BJ (cell line): ENCODE measurements at regions not wholly inside any gene's neighbourhood (a gene's known extent, or its start where the extent isn't known, plus 50 kb on each side); places are given as distances from the start of the nearest gene placed in this dataset.

Source experiments
- CTCF ChIA-PET: fragments of 350-600 bp; formaldehyde crosslinking; extraction: SDS; loops from one replicate; lab custom pipeline; 2021; ENCODE audit warnings: antibody characterized with exemption, inconsistent platforms; lab: Yijun Ruan, JAX
- POLR2A ChIA-PET: fragments of 300-600 bp; sonication (Branson Sonifier 250); formaldehyde crosslinking; extraction: SDS; loops from one replicate; lab custom pipeline; 2021; ENCODE audit warnings: antibody characterized with exemption; lab: Charles Lee
- DNase-seq: peaks from one replicate; pipeline ENCODE4 v3.0.0-alpha.2; 2011; ENCODE audit warnings: low read depth
- H3K27me3 ChIP-seq: 2 replicates; pipeline ENCODE4 v1.6.0; 2011; ENCODE audit warnings: low read length; ENCODE audit not compliant: control insufficient read depth, insufficient read depth
- H3K36me3 ChIP-seq: 2 replicates; pipeline ENCODE4 v1.5.1; 2011; ENCODE audit warnings: low read length; ENCODE audit not compliant: control insufficient read depth, insufficient read depth
- H3K4me3 ChIP-seq: 2 replicates; pipeline ENCODE4 v1.5.1; 2011; ENCODE audit warnings: low read depth, mild to moderate bottlenecking, control low read depth, low read length
- TF ChIP-seq, protein P1 (sequence below): IDR thresholded peaks from 2 replicates; pipeline ENCODE4 v1.5.1; 2011; ENCODE audit warnings: low read depth, mild to moderate bottlenecking, control low read depth, inconsistent platforms, low read length, moderate library complexity; ENCODE audit not compliant: insufficient read depth

- H3K4me3 ChIP-seq = no peak overlapping the region
- no peaks in the 10 kb centered on the region for H3K36me3 ChIP-seq
- H3K27me3 ChIP-seq = no peaks in the 10 kb centered on the region
- TF ChIP-seq, protein P1, sequence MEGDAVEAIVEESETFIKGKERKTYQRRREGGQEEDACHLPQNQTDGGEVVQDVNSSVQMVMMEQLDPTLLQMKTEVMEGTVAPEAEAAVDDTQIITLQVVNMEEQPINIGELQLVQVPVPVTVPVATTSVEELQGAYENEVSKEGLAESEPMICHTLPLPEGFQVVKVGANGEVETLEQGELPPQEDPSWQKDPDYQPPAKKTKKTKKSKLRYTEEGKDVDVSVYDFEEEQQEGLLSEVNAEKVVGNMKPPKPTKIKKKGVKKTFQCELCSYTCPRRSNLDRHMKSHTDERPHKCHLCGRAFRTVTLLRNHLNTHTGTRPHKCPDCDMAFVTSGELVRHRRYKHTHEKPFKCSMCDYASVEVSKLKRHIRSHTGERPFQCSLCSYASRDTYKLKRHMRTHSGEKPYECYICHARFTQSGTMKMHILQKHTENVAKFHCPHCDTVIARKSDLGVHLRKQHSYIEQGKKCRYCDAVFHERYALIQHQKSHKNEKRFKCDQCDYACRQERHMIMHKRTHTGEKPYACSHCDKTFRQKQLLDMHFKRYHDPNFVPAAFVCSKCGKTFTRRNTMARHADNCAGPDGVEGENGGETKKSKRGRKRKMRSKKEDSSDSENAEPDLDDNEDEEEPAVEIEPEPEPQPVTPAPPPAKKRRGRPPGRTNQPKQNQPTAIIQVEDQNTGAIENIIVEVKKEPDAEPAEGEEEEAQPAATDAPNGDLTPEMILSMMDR = no peak
- DNase-seq = no peak
- POLR2A ChIA-PET = no interaction called here
- CTCF ChIA-PET = interaction anchor here (0.6 to 1.3 kb wide), 2 partner anchors 9 to 445 kb away, joined by 3 to 4 read pairs; no protein-coding TSS in a partner anchor
Measured at GRCh38 chr11:92410526-92410925, 185.9 kb downstream of the FAT3 start.

GRCh38 chr11:92411431-92411830 lies 186.8 kb downstream of the FAT3 start:
- no peaks in the 10 kb centered on the region for H3K36me3 ChIP-seq
- TF ChIP-seq, protein P1 = no peak
- DNase-seq = no peak
- H3K27me3 ChIP-seq = no peaks in the 10 kb centered on the region
- ChIA-PET CTCF (no interaction called here), POLR2A (no interaction called here)
- no peak overlapping the region for H3K4me3 ChIP-seq

DNA sequence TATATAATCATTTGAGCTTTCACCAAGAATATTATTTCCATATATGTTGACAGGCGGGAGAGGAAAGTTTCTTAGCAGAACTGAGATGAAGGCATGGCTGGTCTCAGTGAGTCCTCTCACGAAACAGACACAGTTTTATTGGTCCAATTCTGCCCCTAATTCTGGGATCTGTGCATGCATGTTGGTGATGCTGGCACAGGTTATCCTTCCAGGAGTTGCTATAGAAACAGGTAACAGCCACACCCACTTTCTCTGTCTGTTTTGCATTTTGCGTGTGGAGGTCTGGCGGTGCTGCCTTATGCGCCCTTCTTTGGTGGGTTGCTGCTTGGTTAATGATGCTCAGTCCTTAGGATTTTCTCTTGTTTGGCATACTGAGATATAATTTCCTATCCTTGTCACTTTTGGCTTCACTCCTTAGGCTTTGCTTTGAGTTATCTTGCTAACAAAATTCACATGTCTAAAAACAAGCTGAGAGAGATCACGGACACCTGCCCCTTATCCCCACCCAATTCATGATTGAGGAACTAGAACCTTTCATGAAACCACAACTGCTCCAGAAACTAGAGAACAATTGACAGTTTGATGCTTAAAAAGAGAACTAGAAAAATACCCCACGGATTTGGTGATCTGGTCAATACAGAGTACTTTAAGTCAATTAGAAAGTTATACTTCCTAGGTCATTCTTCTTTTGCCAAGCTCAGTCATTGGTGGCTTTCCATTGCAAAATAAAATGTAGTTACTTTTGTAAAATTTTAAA lies 189.3 kb downstream of the FAT3 start:
- no peak overlapping the region for H3K4me3 ChIP-seq
- POLR2A ChIA-PET = no interaction called here
- H3K27me3 ChIP-seq = no peaks in the 10 kb centered on the region
- no peaks in the 10 kb centered on the region for H3K36me3 ChIP-seq
- TF ChIP-seq, protein P1 = no peak
- CTCF ChIA-PET = interaction anchor here (1.2 kb wide), 1 partner anchor 17 kb away, joined by 3 read pairs; no protein-coding TSS in a partner anchor
- DNase-seq = no peak

DNA sequence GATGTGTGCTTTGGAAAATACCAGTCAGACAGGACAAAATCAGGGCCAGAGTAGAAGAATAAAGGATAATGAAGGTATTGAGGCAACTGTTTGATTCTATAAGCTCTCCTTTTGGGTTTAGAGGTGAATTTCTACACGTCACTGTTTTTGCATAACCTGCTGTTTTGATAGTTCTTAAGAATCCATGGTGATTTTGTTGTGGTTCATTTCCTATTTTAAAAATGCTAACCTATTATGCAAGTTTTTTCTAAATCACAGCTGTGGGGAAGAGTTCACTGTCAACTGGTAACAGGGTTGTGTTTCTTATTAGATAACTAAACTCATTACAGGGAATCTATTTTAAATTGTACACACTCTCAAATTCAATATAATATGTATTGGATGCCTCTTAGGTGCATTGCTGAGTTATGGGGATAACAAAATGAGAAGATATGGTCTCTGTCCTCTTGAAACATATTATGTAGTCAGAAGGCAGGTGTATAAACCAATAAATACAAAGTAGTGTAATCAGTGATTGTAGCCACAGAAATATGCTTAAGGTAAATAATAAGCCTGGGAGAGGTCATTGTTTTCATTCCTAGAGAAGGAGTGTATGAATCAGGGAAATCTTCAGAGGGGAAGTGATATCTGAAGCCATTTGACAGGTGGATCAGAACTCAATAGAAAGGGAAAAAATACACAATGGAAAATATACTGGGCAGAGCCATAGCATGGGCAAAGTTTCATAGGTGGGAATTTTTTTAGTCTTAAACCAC lies 192.5 kb downstream of the FAT3 start:
- ChIA-PET POLR2A (no interaction called here), CTCF (no interaction called here)
- TF ChIP-seq, protein P1 = no peak
- Histone ChIP-seq H3K36me3 (no peaks in the 10 kb centered on the region), H3K4me3 (no peak overlapping the region), H3K27me3 (no peaks in the 10 kb centered on the region)
- no peak for DNase-seq
